OCI-LY1 (cell line): ENCODE measurements at regions not wholly inside any gene's neighbourhood (a gene's known extent, or its start where the extent isn't known, plus 50 kb on each side); places are given as distances from the start of the nearest gene placed in this dataset.

ENCODE experiments used
- EZH2 ChIP-seq: fragments of 200-600 bp; sonication (generic), shearing (Covaris generic); IDR thresholded peaks from 2 replicates; pipeline ENCODE4 v1.8.0; 2017; ENCODE audit warnings: borderline replicate concordance, mixed run types, mild to moderate bottlenecking, antibody characterized with exemption, low read length, moderate library complexity, mixed read lengths
- TF ChIP-seq, protein P1 (sequence below): fragments of 200-600 bp; sonication (generic), shearing (Covaris generic); IDR thresholded peaks from 2 replicates; pipeline ENCODE4 v1.5.1; 2017; ENCODE audit warnings: mild to moderate bottlenecking, antibody characterized with exemption, low read length, moderate library complexity, mixed read lengths

- TF ChIP-seq, protein P1, sequence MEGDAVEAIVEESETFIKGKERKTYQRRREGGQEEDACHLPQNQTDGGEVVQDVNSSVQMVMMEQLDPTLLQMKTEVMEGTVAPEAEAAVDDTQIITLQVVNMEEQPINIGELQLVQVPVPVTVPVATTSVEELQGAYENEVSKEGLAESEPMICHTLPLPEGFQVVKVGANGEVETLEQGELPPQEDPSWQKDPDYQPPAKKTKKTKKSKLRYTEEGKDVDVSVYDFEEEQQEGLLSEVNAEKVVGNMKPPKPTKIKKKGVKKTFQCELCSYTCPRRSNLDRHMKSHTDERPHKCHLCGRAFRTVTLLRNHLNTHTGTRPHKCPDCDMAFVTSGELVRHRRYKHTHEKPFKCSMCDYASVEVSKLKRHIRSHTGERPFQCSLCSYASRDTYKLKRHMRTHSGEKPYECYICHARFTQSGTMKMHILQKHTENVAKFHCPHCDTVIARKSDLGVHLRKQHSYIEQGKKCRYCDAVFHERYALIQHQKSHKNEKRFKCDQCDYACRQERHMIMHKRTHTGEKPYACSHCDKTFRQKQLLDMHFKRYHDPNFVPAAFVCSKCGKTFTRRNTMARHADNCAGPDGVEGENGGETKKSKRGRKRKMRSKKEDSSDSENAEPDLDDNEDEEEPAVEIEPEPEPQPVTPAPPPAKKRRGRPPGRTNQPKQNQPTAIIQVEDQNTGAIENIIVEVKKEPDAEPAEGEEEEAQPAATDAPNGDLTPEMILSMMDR = no peak
- no peak for TF ChIP-seq EZH2
Measured at GRCh38 chr4:117640836-117641235, 393.4 kb upstream of the NDST3 start.
